ENCODE measurements at regions not wholly inside any gene's neighbourhood (a gene's known extent, or its start where the extent isn't known, plus 50 kb on each side); places are given as distances from the start of the nearest gene placed in this dataset.
A peak's percentile ranks its signal among the peaks of the same experiment; 100 is the strongest.

- TF ChIP-seq ZNF324 (tag by site-specific recombination; IDR thresholded peaks at IDR 0.05) (no peak), KLF17 (tag by site-specific recombination; IDR thresholded peaks at IDR 0.05) (0 out of 2 replicates have a peak, but pooled peaks have one; percentile 41), ZNF623 (tag by site-specific recombination; IDR thresholded peaks at IDR 0.05) (peak; percentile 0; the same call in 1 of the 2 replicates), ZXDB (tag by site-specific recombination; IDR thresholded peaks at IDR 0.05) (no peak)
- H3K4me1 ChIP-seq (ENCODE audit: control insufficient read depth, insufficient read depth, low read length): peaks cover 18% of the 10 kb centered on the region
- POLR2A ChIA-PET: interaction anchor here (0.7 to 2.4 kb wide), 8 partner anchors 9 to 503 kb away, joined by 3 to 7 read pairs (median 4); no protein-coding TSS in a partner anchor
- H3K27ac ChIP-seq (ENCODE audit: extremely low read depth, low read depth, low read length): peak overlapping the region; percentile 27
- CTCF ChIA-PET: interaction anchor here (0.7 to 1.4 kb wide), 3 partner anchors 19 to 413 kb away, joined by 3 to 4 read pairs (median 3); no protein-coding TSS in a partner anchor
- H3K9me3 ChIP-seq (ENCODE audit: control insufficient read depth, insufficient read depth, low read depth, low read length): no peaks in the 10 kb centered on the region
- no peaks in the 10 kb centered on the region for H3K36me3 ChIP-seq (ENCODE audit: control insufficient read depth in 2 of 2, insufficient read depth in 1 of 2, low read length in 2 of 2)
- no peak overlapping the region for H3K4me3 ChIP-seq (ENCODE audit: low read depth, low read length)
Measured at GRCh38 chr1:234997896-234998741, 130.5 kb downstream of the TOMM20 start.

GRCh38 chr1:234997201-234997895 lies 131.3 kb downstream of the TOMM20 start:
- H3K27ac ChIP-seq (ENCODE audit: extremely low read depth, low read depth, low read length): peak overlapping the region; percentile 27
- no peaks in the 10 kb centered on the region for H3K9me3 ChIP-seq (ENCODE audit: control insufficient read depth, insufficient read depth, low read depth, low read length)
- no peak overlapping the region for H3K4me3 ChIP-seq (ENCODE audit: low read depth, low read length)
- no peaks in the 10 kb centered on the region for H3K36me3 ChIP-seq (ENCODE audit: control insufficient read depth in 2 of 2, insufficient read depth in 1 of 2, low read length in 2 of 2)
- ChIA-PET CTCF (interaction anchor here (0.7 to 1.4 kb wide), 8 partner anchors 11 to 498 kb away, joined by 3 to 4 read pairs (median 3); no protein-coding TSS in a partner anchor), POLR2A (interaction anchor here (0.7 to 2.4 kb wide), 9 partner anchors 8 to 502 kb away, joined by 3 to 7 read pairs (median 4); partner anchors contain the start of gene IRF2BP2)
- peaks cover 18% of the 10 kb centered on the region for H3K4me1 ChIP-seq (ENCODE audit: control insufficient read depth, insufficient read depth, low read length)
- TF ChIP-seq KLF17 (tag by site-specific recombination; IDR thresholded peaks at IDR 0.05): peak; percentile 95
- TF ChIP-seq ZNF155 (tag by site-specific recombination; IDR thresholded peaks at IDR 0.05): no peak
- no peak for TF ChIP-seq ZNF18 (tag by site-specific recombination; IDR thresholded peaks at IDR 0.05)
- TF ChIP-seq TCF7L2 (IDR thresholded peaks at IDR 0.05; ENCODE audit: borderline replicate concordance, low read depth, low read length): no peak
- TF ChIP-seq ZNF248 (tag by site-specific recombination; IDR thresholded peaks at IDR 0.05): no peak
- TF ChIP-seq ZNF621 (tag by site-specific recombination; IDR thresholded peaks at IDR 0.05): no peak
- no peak for TF ChIP-seq ZBTB10 (tag by site-specific recombination; IDR thresholded peaks at IDR 0.05)
- TF ChIP-seq ZNF580 (tag by site-specific recombination; IDR thresholded peaks at IDR 0.05): peak; percentile 31; the same call in 1 of the 2 replicates
- no peak for TF ChIP-seq ZNF791 (tag by site-specific recombination; IDR thresholded peaks at IDR 0.05)
- peak; percentile 47; the same call in 1 of the 2 replicates for TF ChIP-seq PBX3 (CRISPR knock-in tag; IDR thresholded peaks at IDR 0.05)
- no peak for TF ChIP-seq ZBTB6 (tag by site-specific recombination; IDR thresholded peaks at IDR 0.05)
- no peak for TF ChIP-seq ZNF707 (tag by site-specific recombination; IDR thresholded peaks at IDR 0.05)
- no peak for TF ChIP-seq ZNF555 (tag by site-specific recombination; conservative IDR thresholded peaks at IDR 0.05)
- no peak for TF ChIP-seq ZNF114 (tag by site-specific recombination; IDR thresholded peaks at IDR 0.05)
- no peak for TF ChIP-seq ZNF514 (tag by site-specific recombination; IDR thresholded peaks at IDR 0.05)
- no peak for TF ChIP-seq ZNF23 (tag by site-specific recombination; IDR thresholded peaks at IDR 0.05; ENCODE audit: borderline replicate concordance)
- TF ChIP-seq ZNF184 (tag by site-specific recombination; IDR thresholded peaks at IDR 0.05): peak; percentile 97
- no peak for TF ChIP-seq ZNF521 (tag by site-specific recombination; IDR thresholded peaks at IDR 0.05)
- peak; percentile 20; the same call in 1 of the 2 replicates for TF ChIP-seq ZNF10 (tag by site-specific recombination; IDR thresholded peaks at IDR 0.05)

Data from HEK293 (cell line).